CD4-positive, alpha-beta T cell (primary cell): ENCODE measurements at regions not wholly inside any gene's neighbourhood (a gene's known extent, or its start where the extent isn't known, plus 50 kb on each side); places are given as distances from the start of the nearest gene placed in this dataset.

ENCODE experiments used
- ATAC-seq: fragments of 200-7000 bp; cut with Tn5 transposase; one replicate; pipeline ENCODE4 v1.10.0; 2022; ENCODE audit warnings: mild to moderate bottlenecking; ENCODE audit not compliant: poor library complexity
- CTCF ChIA-PET: fragments of 350-600 bp; sonication (Branson Sonifier 250); formaldehyde crosslinking; loops from one replicate; lab custom pipeline; 2021; ENCODE audit warnings: antibody characterized with exemption, inconsistent platforms; lab: Charles Lee
- POLR2A ChIA-PET: fragments of 350-600 bp; sonication (Branson Sonifier 250); formaldehyde crosslinking; loops from one replicate; lab custom pipeline; 2021; ENCODE audit warnings: antibody characterized with exemption, inconsistent platforms; lab: Charles Lee
- DNase-seq, 14 experiments: peaks; one replicate each; pipeline ENCODE4 v3.0.0-alpha.2; 2013 to 2020; ENCODE audit warnings: mixed read lengths in 2 of 14
- H3K27ac ChIP-seq, 2 donors: one replicate each; pipeline versions ENCODE4 v1.5.1 to v1.7.0; 2013; ENCODE audit warnings: low read length in 2 of 2, low read depth in 1 of 2, mild to moderate bottlenecking in 1 of 2
- H3K27me3 ChIP-seq, 2 experiments: 1 replicate in 1 of 2; 2 replicates in 1 of 2; pipeline versions ENCODE4 v1.6.1 to v1.7.0; 2013; ENCODE audit warnings: low read length in 2 of 2, control low read depth in 1 of 2, mild to moderate bottlenecking in 1 of 2, moderate library complexity in 1 of 2; ENCODE audit not compliant: insufficient read depth in 2 of 2, control insufficient read depth in 1 of 2
- H3K36me3 ChIP-seq: one replicate; pipeline ENCODE4 v1.6.1; 2013; ENCODE audit warnings: low read length, control low read depth; ENCODE audit not compliant: insufficient read depth
- H3K4me1 ChIP-seq: one replicate; pipeline ENCODE4 v1.6.1; 2013; ENCODE audit warnings: low read length, control low read depth; ENCODE audit not compliant: insufficient read depth
- H3K4me3 ChIP-seq: one replicate; pipeline ENCODE4 v1.5.1; 2013; ENCODE audit warnings: mild to moderate bottlenecking, low read length, moderate library complexity
- H3K9me3 ChIP-seq, 2 experiments: 1 replicate in 1 of 2; 2 replicates in 1 of 2; pipeline versions ENCODE4 v1.6.1 to v1.7.0; 2013; ENCODE audit warnings: low read length in 2 of 2, mild to moderate bottlenecking in 2 of 2, control low read depth in 1 of 2, moderate library complexity in 1 of 2; ENCODE audit not compliant: control insufficient read depth in 1 of 2, insufficient read depth in 1 of 2
- H3K27ac Mint-ChIP-seq: one replicate; pipeline ENCODE4 v1.8.0; 2020; ENCODE audit warnings: mixed read lengths
- H3K27me3 Mint-ChIP-seq: one replicate; pipeline ENCODE4 v1.8.0; 2021; ENCODE audit warnings: mixed read lengths
- H3K36me3 Mint-ChIP-seq: one replicate; pipeline ENCODE4 v1.8.0; 2021; ENCODE audit warnings: low read depth, mixed read lengths
- H3K4me1 Mint-ChIP-seq: one replicate; pipeline ENCODE4 v1.8.0; 2021; ENCODE audit warnings: low read depth, mixed read lengths
- H3K4me3 Mint-ChIP-seq: one replicate; pipeline ENCODE4 v1.8.0; 2020; ENCODE audit warnings: mild to moderate bottlenecking, mixed read lengths
- H3K9me3 Mint-ChIP-seq: one replicate; pipeline ENCODE4 v1.8.0; 2020; ENCODE audit warnings: mixed read lengths
- intact Hi-C, 2 experiments: fragments of 100-400 bp; cut with DNase I in 1 of 2; cut with micrococcal nuclease in 1 of 2; formaldehyde crosslinking; loops; one replicate each; pipeline versions ENCODE4 v1.15.1 to v1.9.0; 2023 to 2025; cut with DNase I, micrococcal nuclease
- TF ChIP-seq, protein P1 (sequence below): fragments of 200-600 bp; IDR thresholded peaks from one replicate; pipeline ENCODE4 v1.8.0; 2022; ENCODE audit warnings: antibody characterized with exemption, mild to moderate bottlenecking

DNA sequence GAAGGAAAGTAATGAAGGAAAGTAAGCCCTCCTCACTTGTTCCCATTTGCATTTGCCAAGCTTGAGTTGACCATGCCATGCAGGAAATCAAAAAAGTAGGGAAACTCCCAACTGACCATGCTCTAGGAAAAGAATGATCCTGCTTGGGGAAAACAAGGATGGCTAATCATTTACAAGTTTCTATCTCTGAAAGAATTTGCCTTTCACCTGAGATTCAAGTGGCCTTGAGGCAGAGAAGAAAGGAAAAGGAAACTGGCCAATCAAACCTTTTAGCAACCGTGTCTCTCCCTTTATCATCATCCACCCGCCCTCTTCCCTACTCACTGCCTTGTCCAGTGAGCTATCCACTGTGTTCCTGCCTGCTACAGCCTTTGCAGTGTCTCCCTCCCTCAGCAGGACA, 757.2 kb upstream of the SOX9 start:
- Mint-ChIP-seq H3K36me3 (no peaks in the 10 kb centered on the region), H3K27ac (no peak overlapping the region), H3K4me1 (no peaks in the 10 kb centered on the region), H3K9me3 (peaks cover 14% of the 10 kb centered on the region), H3K4me3 (no peak overlapping the region), H3K27me3 (no peaks in the 10 kb centered on the region)
- intact Hi-C loops = no loop called here
- POLR2A ChIA-PET = no interaction called here
- CTCF ChIA-PET = no interaction called here
- TF ChIP-seq, protein P1, sequence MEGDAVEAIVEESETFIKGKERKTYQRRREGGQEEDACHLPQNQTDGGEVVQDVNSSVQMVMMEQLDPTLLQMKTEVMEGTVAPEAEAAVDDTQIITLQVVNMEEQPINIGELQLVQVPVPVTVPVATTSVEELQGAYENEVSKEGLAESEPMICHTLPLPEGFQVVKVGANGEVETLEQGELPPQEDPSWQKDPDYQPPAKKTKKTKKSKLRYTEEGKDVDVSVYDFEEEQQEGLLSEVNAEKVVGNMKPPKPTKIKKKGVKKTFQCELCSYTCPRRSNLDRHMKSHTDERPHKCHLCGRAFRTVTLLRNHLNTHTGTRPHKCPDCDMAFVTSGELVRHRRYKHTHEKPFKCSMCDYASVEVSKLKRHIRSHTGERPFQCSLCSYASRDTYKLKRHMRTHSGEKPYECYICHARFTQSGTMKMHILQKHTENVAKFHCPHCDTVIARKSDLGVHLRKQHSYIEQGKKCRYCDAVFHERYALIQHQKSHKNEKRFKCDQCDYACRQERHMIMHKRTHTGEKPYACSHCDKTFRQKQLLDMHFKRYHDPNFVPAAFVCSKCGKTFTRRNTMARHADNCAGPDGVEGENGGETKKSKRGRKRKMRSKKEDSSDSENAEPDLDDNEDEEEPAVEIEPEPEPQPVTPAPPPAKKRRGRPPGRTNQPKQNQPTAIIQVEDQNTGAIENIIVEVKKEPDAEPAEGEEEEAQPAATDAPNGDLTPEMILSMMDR = no peak
- Histone ChIP-seq H3K4me3 (no peak overlapping the region), H3K4me1 (no peaks in the 10 kb centered on the region), H3K9me3 (peaks cover 0 to 5% of the 10 kb centered on the region in 2 experiments), H3K27me3 (no peaks in the 10 kb centered on the region), H3K27ac (no peak overlapping the region), H3K36me3 (no peaks in the 10 kb centered on the region)
- DNase-seq (no peak), ATAC-seq (no peak)

DNA sequence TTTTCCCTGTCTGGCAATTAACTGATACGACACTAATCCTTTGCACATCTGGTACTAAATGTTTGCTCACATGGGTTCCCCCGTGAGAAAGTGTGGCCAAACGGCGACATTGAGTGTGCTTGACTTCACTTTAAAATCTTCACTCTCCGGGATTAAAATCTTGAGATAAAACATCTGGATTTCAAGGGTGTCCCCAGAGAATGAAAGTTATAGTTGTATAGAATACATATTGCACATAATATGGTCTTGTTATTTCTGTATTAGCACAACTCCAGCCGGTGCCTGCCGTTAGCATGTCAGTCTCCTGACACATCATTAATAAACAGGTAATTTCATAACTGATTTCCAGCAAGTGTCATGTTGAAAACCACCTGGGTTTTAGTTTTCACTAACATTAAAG, 749.0 kb upstream of the SOX9 start:
- TF ChIP-seq, protein P1 = no peak
- no peak for DNase-seq
- H3K4me1 ChIP-seq = no peaks in the 10 kb centered on the region
- intact Hi-C loops = no loop called here
- no peak for ATAC-seq
- Mint-ChIP-seq H3K4me1 (no peaks in the 10 kb centered on the region), H3K36me3 (no peaks in the 10 kb centered on the region), H3K27ac (no peak overlapping the region), H3K27me3 (no peaks in the 10 kb centered on the region), H3K4me3 (no peak overlapping the region), H3K9me3 (peaks cover 15% of the 10 kb centered on the region)
- no peaks in the 10 kb centered on the region for H3K36me3 ChIP-seq
- H3K27ac ChIP-seq = no peak overlapping the region
- H3K9me3 ChIP-seq = peaks cover 0 to 3% of the 10 kb centered on the region in 2 experiments
- CTCF ChIA-PET = no interaction called here
- H3K4me3 ChIP-seq = no peak overlapping the region
- no peaks in the 10 kb centered on the region for H3K27me3 ChIP-seq
- POLR2A ChIA-PET = no interaction called here

DNA sequence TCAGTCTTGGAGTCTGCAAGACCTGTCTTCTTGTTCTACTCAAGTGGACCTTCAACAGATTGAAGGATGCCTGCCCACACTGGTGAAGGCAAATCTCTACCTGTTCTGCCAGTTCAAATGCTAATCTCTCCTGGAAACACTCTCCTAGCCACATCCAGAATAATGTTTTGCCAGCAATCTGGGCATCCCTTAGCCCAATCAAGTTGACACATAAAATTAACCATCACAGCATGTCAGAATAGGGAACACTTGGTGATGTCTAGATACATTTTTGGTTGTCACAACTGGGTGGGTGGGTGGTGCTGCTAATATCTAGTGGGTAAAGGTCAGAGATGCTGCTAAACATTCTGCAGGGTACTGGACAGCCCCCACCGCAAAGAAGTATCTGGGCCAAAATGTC, 744.9 kb upstream of the SOX9 start:
- intact Hi-C loops = no loop called here
- no peaks in the 10 kb centered on the region for H3K4me1 Mint-ChIP-seq
- TF ChIP-seq, protein P1 = no peak
- ChIA-PET POLR2A (no interaction called here), CTCF (no interaction called here)
- Histone ChIP-seq H3K36me3 (no peaks in the 10 kb centered on the region), H3K27me3 (no peaks in the 10 kb centered on the region), H3K9me3 (peaks cover 0 to 3% of the 10 kb centered on the region in 2 experiments), H3K27ac (no peak overlapping the region), H3K4me1 (no peaks in the 10 kb centered on the region), H3K4me3 (no peak overlapping the region)
- peaks cover 11% of the 10 kb centered on the region for H3K9me3 Mint-ChIP-seq
- no peaks in the 10 kb centered on the region for H3K36me3 Mint-ChIP-seq
- no peak overlapping the region for H3K4me3 Mint-ChIP-seq
- ATAC-seq (no peak), DNase-seq (no peak)
- no peaks in the 10 kb centered on the region for H3K27me3 Mint-ChIP-seq
- no peak overlapping the region for H3K27ac Mint-ChIP-seq
